K562 (cell line): ENCODE measurements at regions not wholly inside any gene's neighbourhood (a gene's known extent, or its start where the extent isn't known, plus 50 kb on each side); places are given as distances from the start of the nearest gene placed in this dataset.

Source experiments
- ATAC-seq: fragments of 200-7000 bp; cut with Tn5 transposase; 3 replicates; pipeline ENCODE4 v1.9.1; 2020; ENCODE audit warnings: moderate library complexity
- BruUV-seq: library from RNA; stranded (reverse); fragments of 400-500 nt; replicated peaks from 2 replicates; lab custom pipeline; 2021; lab: Mats Ljungman, UMichigan
- CTCF ChIA-PET: fragments of 300-600 bp; formaldehyde crosslinking; extraction: SDS; loops from one replicate; lab custom pipeline; 2021; ENCODE audit warnings: low intra/inter-chr PET ratio; lab: Yijun Ruan, JAX
- POLR2A ChIA-PET: fragments of 300-600, 350-650 bp; sonication (Branson Sonifier 250); formaldehyde crosslinking; extraction: SDS; loops from one replicate; lab custom pipeline; 2021; ENCODE audit warnings: antibody characterized with exemption, inconsistent platforms; lab: Yijun Ruan, JAX
- DNase-seq, 4 experiments: peaks; one replicate each; pipeline versions ENCODE4 v3.0.0 to v3.0.0-alpha.2; 2011 to 2018; ENCODE audit warnings: low spot score in 3 of 4, mixed read lengths in 3 of 4; ENCODE audit errors: extremely low read depth in 1 of 4
- FAIRE-seq: peaks from 2 replicates; lab custom pipeline; 2011; peaks lifted over from hg19 to GRCh38; lab: Jason Lieb, UNC
- H2AFZ ChIP-seq: 2 replicates; pipeline ENCODE4 v1.6.0; 2011; ENCODE audit warnings: low read depth, low read length, control low read depth, inconsistent platforms
- H3K27ac ChIP-seq: fragments of 200-600 bp; 3 replicates; pipeline ENCODE4 v1.8.0; 2011; ENCODE audit warnings: low read depth, mild to moderate bottlenecking, control low read depth, inconsistent platforms, low read length, moderate library complexity, mixed read lengths; ENCODE audit errors: extremely low read depth
- H3K27me3 ChIP-seq, 2 experiments: fragments of 300-600 bp in 1 of 2; 2 replicates in 1 of 2; 3 replicates in 1 of 2; pipeline versions ENCODE4 v1.6.0 to v1.8.0; 2011; ENCODE audit warnings: inconsistent platforms in 2 of 2, low read length in 2 of 2, mild to moderate bottlenecking in 1 of 2, mixed read lengths in 1 of 2, moderate library complexity in 1 of 2; ENCODE audit not compliant: control insufficient read depth in 2 of 2, insufficient read depth in 2 of 2
- H3K36me3 ChIP-seq: fragments of 300-600 bp; 3 replicates; pipeline ENCODE4 v1.8.0; 2011; ENCODE audit warnings: mild to moderate bottlenecking, low read length, inconsistent platforms; ENCODE audit not compliant: control insufficient read depth, insufficient read depth
- H3K4me1 ChIP-seq, 2 experiments: fragments of 200-600 bp in 1 of 2; replicated peaks in 1 of 2; 2 replicates in 1 of 2; 3 replicates in 1 of 2; pipeline versions ENCODE4 v1.5.1 to v1.8.0; 2011; ENCODE audit warnings: inconsistent platforms in 2 of 2, low read length in 2 of 2, mild to moderate bottlenecking in 1 of 2, mixed read lengths in 1 of 2, moderate library complexity in 1 of 2; ENCODE audit not compliant: control insufficient read depth in 2 of 2, insufficient read depth in 2 of 2
- H3K4me2 ChIP-seq: 2 replicates; pipeline ENCODE4 v1.6.1; 2011; ENCODE audit warnings: low read length, control low read depth, inconsistent platforms, mixed read lengths; ENCODE audit not compliant: insufficient read depth
- H3K4me3 ChIP-seq: fragments of 200-600 bp; sonication (generic), shearing (Covaris generic); 2 replicates; pipeline ENCODE4 v1.5.1; 2016; ENCODE audit warnings: control low read depth, inconsistent platforms
- H3K79me2 ChIP-seq: fragments of 200-600 bp; 3 replicates; pipeline ENCODE4 v1.8.0; 2011; ENCODE audit warnings: low read length, inconsistent platforms; ENCODE audit not compliant: control insufficient read depth, insufficient read depth
- H3K9ac ChIP-seq, 2 experiments: 2 replicates each; pipeline versions ENCODE4 v1.6.0 to v1.6.1; 2011; ENCODE audit warnings: low read depth in 2 of 2, low read length in 2 of 2, control low read depth in 1 of 2, inconsistent platforms in 1 of 2, mild to moderate bottlenecking in 1 of 2, mixed read lengths in 1 of 2; ENCODE audit not compliant: insufficient read depth in 1 of 2
- H3K9me1 ChIP-seq: one replicate; pipeline ENCODE4 v1.6.0; 2011; ENCODE audit warnings: inconsistent platforms, mild to moderate bottlenecking, low read length, moderate library complexity; ENCODE audit not compliant: control insufficient read depth, insufficient read depth
- H3K9me3 ChIP-seq: replicated peaks from 2 replicates; pipeline ENCODE4 v1.5.1; 2011; ENCODE audit warnings: low read depth, low read length, inconsistent platforms; ENCODE audit not compliant: control insufficient read depth, insufficient read depth
- H4K20me1 ChIP-seq: replicated peaks from 2 replicates; pipeline ENCODE4 v1.6.1; 2011; ENCODE audit warnings: low read length, inconsistent platforms, mixed read lengths; ENCODE audit not compliant: control insufficient read depth, insufficient read depth
- HLTF ChIP-seq: fragments of 450-650 bp; IDR thresholded peaks from 2 replicates; pipeline ENCODE4 v1.6.1; 2016
- NFE2 ChIP-seq: IDR thresholded peaks from 2 replicates; pipeline ENCODE4 v1.6.1; 2014; ENCODE audit warnings: antibody characterized with exemption, low read depth
- RFX5 ChIP-seq: IDR thresholded peaks from 2 replicates; pipeline ENCODE4 v1.6.1; 2011; ENCODE audit warnings: low read depth, mild to moderate bottlenecking, improper control_type of control experiment, low read length
- SAFB ChIP-seq: fragments of 200-400 bp; formaldehyde crosslinking; IDR thresholded peaks from 2 replicates; pipeline ENCODE4 v1.6.1; 2017; ENCODE audit warnings: low read depth, low read length, borderline replicate concordance
- STAT5A ChIP-seq: IDR thresholded peaks from 2 replicates; pipeline ENCODE4 v1.6.1; 2012; ENCODE audit warnings: low read length, inconsistent platforms, borderline replicate concordance
- TAF15 ChIP-seq: fragments of 200-400 bp; formaldehyde crosslinking; IDR thresholded peaks from 2 replicates; pipeline ENCODE4 v1.6.1; 2017; ENCODE audit warnings: mild to moderate bottlenecking, low read depth, low read length, moderate library complexity
- WGBS: fragments of 100-300 bp; shearing (Covaris generic); methylation state at CpG from one replicate; pipeline ENCODE4 v1.1.6; 2016; ENCODE audit warnings: low coverage, mixed read lengths; ENCODE audit not compliant: insufficient coverage; ENCODE audit errors: missing lambda C conversion rate; 5-methylcytosine and 5-hydroxymethylcytosine counted together
- in situ Hi-C: fragments of 300-500 bp; cut with MboI; formaldehyde crosslinking; loops from 4 replicates; pipeline ENCODE4 v1.15.0; 2018; ENCODE audit warnings: inconsistent platforms, mixed read lengths
- intact Hi-C: fragments of 100-400 bp; cut with micrococcal nuclease; formaldehyde crosslinking; loops from 2 replicates; pipeline ENCODE4 v1.14.2; 2022
- TF ChIP-seq, protein P1 (sequence below): fragments of 250-450 bp; sonication (Bioruptor Pico); IDR thresholded peaks from 2 replicates; pipeline ENCODE4 v1.4.0; 2020; ENCODE audit warnings: mild to moderate bottlenecking

DNA sequence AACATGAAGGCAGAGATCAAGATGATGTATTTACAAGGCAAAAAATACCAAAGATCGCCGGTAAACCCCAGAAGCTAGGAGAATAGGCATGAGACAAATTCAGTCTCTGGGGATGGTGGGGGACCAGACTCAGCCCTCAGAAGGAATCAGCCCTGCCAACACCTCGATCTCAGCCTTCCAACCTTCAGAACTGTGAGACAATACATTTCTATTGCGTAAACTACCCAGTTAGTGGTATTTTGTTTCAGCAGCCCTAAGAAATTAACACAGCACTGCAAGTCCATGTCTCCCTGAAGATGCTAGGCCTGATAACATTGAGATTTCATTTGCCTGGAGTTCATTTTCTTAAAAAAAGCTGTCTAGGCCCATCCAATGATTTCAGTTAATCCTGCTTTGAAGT lies 622.5 kb downstream of the PTPRC start (continued):
- TF ChIP-seq, protein P1, sequence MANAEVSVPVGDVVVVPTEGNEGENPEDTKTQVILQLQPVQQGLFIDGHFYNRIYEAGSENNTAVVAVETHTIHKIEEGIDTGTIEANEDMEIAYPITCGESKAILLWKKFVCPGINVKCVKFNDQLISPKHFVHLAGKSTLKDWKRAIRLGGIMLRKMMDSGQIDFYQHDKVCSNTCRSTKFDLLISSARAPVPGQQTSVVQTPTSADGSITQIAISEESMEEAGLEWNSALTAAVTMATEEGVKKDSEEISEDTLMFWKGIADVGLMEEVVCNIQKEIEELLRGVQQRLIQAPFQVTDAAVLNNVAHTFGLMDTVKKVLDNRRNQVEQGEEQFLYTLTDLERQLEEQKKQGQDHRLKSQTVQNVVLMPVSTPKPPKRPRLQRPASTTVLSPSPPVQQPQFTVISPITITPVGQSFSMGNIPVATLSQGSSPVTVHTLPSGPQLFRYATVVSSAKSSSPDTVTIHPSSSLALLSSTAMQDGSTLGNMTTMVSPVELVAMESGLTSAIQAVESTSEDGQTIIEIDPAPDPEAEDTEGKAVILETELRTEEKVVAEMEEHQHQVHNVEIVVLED, result no peak
- no peak for TF ChIP-seq SAFB
- TF ChIP-seq STAT5A, result no peak

- no TSS peak for BruUV-seq
- intact Hi-C loops (no loop called here), in situ Hi-C loops (no loop called here)
- no peak for FAIRE-seq
- H3K79me2 ChIP-seq, result no peaks in the 10 kb centered on the region
- DNase-seq, result no peak
- WGBS, result 0% methylated on average over 2 of the region's 2 CpGs
- no peak overlapping the region for H3K4me3 ChIP-seq
- H3K4me2 ChIP-seq, result no peak overlapping the region
- no peaks in the 10 kb centered on the region for H3K27me3 ChIP-seq
- no peak overlapping the region for H3K27ac ChIP-seq
- H3K4me1 ChIP-seq, result no peaks in the 10 kb centered on the region
- no peaks in the 10 kb centered on the region for H3K9me1 ChIP-seq
- no peak overlapping the region for H2AFZ ChIP-seq
- no peak overlapping the region for H3K9ac ChIP-seq
- ChIA-PET POLR2A (no interaction called here), CTCF (no interaction called here)
- TF ChIP-seq TAF15 (no peak), NFE2 (no peak), RFX5 (no peak), HLTF (no peak)
- no peaks in the 10 kb centered on the region for H3K36me3 ChIP-seq
- ATAC-seq, result no peak
- no peaks in the 10 kb centered on the region; the same call in 1 of the 2 replicates for H3K9me3 ChIP-seq
- no peaks in the 10 kb centered on the region for H4K20me1 ChIP-seq
Observed at GRCh38 chr1:199264283-199264682, 625.4 kb downstream of the PTPRC start.
